ENCODE measurements at regions not wholly inside any gene's neighbourhood (a gene's known extent, or its start where the extent isn't known, plus 50 kb on each side); places are given as distances from the start of the nearest gene placed in this dataset.

GRCh38 chr6:68040312-68040778, 594.7 kb upstream of the ADGRB3 start:
- DNase-seq (ENCODE audit: low read depth, low spot score) (no peak), FAIRE-seq (no peak), ATAC-seq (no peak)
- Histone ChIP-seq H3K4me3 (no peak overlapping the region), H3K9ac (ENCODE audit: control insufficient read depth, insufficient read depth, low read length) (no peak overlapping the region), H3K4me2 (ENCODE audit: control insufficient read depth, insufficient read depth) (no peak overlapping the region), H3K36me3 (ENCODE audit: control insufficient read depth in 2 of 2, insufficient read depth in 2 of 2, low read length in 1 of 2) (no peaks in the 10 kb centered on the region), H3K4me1 (ENCODE audit: control insufficient read depth, insufficient read depth, low read length) (no peaks in the 10 kb centered on the region), H3K27me3 (replicated peaks in 1 of 2; ENCODE audit: control insufficient read depth in 2 of 2, insufficient read depth in 2 of 2, low read length in 1 of 2) (no peaks in the 10 kb centered on the region), H3K79me2 (ENCODE audit: control insufficient read depth, insufficient read depth, low read length) (no peaks in the 10 kb centered on the region), H3K27ac (ENCODE audit: control insufficient read depth, insufficient read depth) (no peak overlapping the region), H4K20me1 (ENCODE audit: control insufficient read depth, insufficient read depth) (no peaks in the 10 kb centered on the region), H2AFZ (ENCODE audit: control insufficient read depth, low read depth, low read length) (peak overlapping the region; percentile 24; the same call in 1 of the 2 replicates), H3K9me3 (replicated peaks; ENCODE audit: control insufficient read depth, insufficient read depth, low read length) (no peaks in the 10 kb centered on the region; the same call in 2 of the 3 replicates)
- ChIA-PET CTCF (interaction anchor here (1.0 kb wide), 1 partner anchor 21 kb away, joined by 4 read pairs; no protein-coding TSS in a partner anchor), POLR2A (no interaction called here), SMC1A (ENCODE audit: uncharacterized antibody, unreplicated experiment) (interaction anchor here (0.6 to 1.1 kb wide), 4 partner anchors 26 to 153 kb away, joined by 3 to 5 read pairs (median 3); no protein-coding TSS in a partner anchor), RAD21 (ENCODE audit: unreplicated experiment) (no interaction called here)
- WGBS (ENCODE audit: insufficient coverage, insufficient replicate concordance, low lambda C conversion rate, missing lambda C conversion rate), result 18% methylated on average over 13 of the region's 13 CpGs
- intact Hi-C loops (cut with micrococcal nuclease; ENCODE audit: unreplicated experiment) (no loop called here), in situ Hi-C loops (cut with MboI) (no loop called here)
- TF ChIP-seq REST (IDR thresholded peaks at IDR 0.05; ENCODE audit: low read depth, low read length) (no peak), ZZZ3 (IDR thresholded peaks at IDR 0.05; ENCODE audit: control insufficient read depth, insufficient read length, low read depth) (no peak), SPI1 (IDR thresholded peaks at IDR 0.05; ENCODE audit: borderline replicate concordance, insufficient read depth, low read depth, low read length) (no peak), CEBPB (IDR thresholded peaks at IDR 0.05; ENCODE audit: borderline replicate concordance in 1 of 2, low read depth in 2 of 2, low read length in 2 of 2) (no peak), ZNF384 (IDR thresholded peaks at IDR 0.05; ENCODE audit: borderline replicate concordance, low read depth, low read length) (no peak), NR2C1 (IDR thresholded peaks at IDR 0.05) (no peak), SRF (IDR thresholded peaks at IDR 0.05; ENCODE audit: low read depth in 2 of 2, low read length in 2 of 2) (no peak), GATAD2B (conservative IDR thresholded peaks at IDR 0.05; ENCODE audit: low read depth) (no peak), CBX3 (IDR thresholded peaks at IDR 0.05; ENCODE audit: borderline replicate concordance, low read depth) (no peak), BHLHE40 (IDR thresholded peaks at IDR 0.05; ENCODE audit: borderline replicate concordance in 1 of 2, low read depth in 2 of 2, low read length in 1 of 2) (no peak), SMARCA5 (IDR thresholded peaks at IDR 0.05) (no peak), RFX5 (IDR thresholded peaks at IDR 0.05; ENCODE audit: low read depth, low read length) (no peak), USF1 (IDR thresholded peaks at IDR 0.05; ENCODE audit: borderline replicate concordance, extremely low read length, insufficient read depth, low read depth, low read length) (no peak), MYB (IDR thresholded peaks at IDR 0.05; ENCODE audit: borderline replicate concordance, low read depth, low read length) (no peak), PAX8 (IDR thresholded peaks at IDR 0.05) (no peak), KAT2A (conservative IDR thresholded peaks at IDR 0.05; ENCODE audit: control insufficient read depth, low read depth, low read length) (no peak), POLR2A (IDR thresholded peaks at IDR 0.05; ENCODE audit: low read depth, low read length) (no peak), ZNF217 (IDR thresholded peaks at IDR 0.05) (no peak), KDM1A (IDR thresholded peaks at IDR 0.05; ENCODE audit: borderline replicate concordance) (no peak), NFYB (IDR thresholded peaks at IDR 0.05; ENCODE audit: insufficient read depth, low read depth, low read length) (no peak)
- BruUV-seq (replicated peaks), result no TSS peak
